NCI-H2196 treated with DMSO at 0.1 percent for 48 hours (cell line): ENCODE measurements at regions not wholly inside any gene's neighbourhood (a gene's known extent, or its start where the extent isn't known, plus 50 kb on each side); places are given as distances from the start of the nearest gene placed in this dataset.
"Not testable (repeated sequence)": the region's sequence is repeated elsewhere in the genome, so short reads cannot be mapped to it uniquely, and the experiment has no call there.

ENCODE experiments used
- DNase-seq: peaks from one replicate; lab custom pipeline; 2025; ENCODE audit not compliant: unreplicated experiment; lab: John Stamatoyannopoulos, UW

DNA sequence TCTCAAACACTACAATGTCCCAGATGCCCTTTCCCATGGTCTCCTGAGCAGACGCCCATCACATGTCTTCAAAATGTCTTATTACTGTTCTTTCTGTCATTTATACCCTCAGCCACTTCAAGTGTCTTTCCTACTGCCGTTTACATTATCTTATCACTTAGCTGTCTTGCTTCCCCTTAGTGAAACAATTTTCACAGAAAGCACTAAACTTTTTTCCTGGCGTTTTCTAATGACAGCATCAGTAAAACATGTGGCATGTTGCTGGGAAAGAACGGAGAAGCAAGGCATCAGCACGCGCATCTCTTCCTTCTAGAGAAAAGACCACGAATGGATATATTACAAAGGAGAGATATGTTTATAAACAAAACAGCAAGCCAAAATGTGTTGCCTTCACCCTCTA is 189.7 kb upstream of the SLIT2 start:
- no peak for DNase-seq

DNA sequence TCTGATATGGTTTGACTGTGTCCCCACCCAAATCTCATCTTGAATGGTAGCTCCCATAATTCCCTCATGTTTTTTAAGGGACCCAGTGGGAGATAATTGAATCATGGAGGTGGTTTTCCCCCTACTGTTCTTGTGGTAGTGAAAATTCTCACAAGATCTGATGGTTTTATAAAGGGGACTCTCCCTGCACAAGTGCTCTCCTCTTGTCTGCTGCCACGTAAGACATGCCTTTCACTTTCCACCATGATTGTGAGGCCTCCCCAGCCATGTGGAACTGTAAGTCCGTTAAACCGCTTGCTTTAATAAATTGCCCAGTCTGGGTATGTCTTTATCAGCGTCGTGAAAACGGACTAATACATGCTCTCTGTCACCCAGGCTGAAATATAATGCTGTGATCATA is 200.9 kb upstream of the SLIT2 start:
- DNase-seq, result no peak

GRCh38 chr4:20049889-20050288 is 201.8 kb upstream of the SLIT2 start:
- no peak for DNase-seq

GRCh38 chr4:20046931-20047677 is 204.6 kb upstream of the SLIT2 start:
- no peak for DNase-seq

DNA sequence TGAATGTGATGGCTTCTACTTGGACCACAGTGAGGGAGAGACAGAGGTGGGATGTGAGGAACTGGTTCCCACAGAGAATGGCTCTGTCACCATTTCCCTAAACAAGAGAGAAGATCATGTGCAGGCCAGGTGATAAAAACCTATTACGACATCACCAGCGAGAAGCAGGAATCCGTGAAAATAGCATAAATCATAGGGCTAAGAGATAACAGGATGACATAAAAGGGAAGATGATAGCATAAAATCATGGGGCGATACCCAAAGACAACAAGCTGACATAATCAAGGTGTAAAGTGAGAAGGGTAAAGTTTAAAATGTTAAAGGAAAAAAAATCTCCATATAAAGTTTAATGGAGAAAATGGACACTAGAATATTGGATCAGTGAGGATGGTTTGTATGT is 205.5 kb upstream of the SLIT2 start:
- no peak for DNase-seq

DNA sequence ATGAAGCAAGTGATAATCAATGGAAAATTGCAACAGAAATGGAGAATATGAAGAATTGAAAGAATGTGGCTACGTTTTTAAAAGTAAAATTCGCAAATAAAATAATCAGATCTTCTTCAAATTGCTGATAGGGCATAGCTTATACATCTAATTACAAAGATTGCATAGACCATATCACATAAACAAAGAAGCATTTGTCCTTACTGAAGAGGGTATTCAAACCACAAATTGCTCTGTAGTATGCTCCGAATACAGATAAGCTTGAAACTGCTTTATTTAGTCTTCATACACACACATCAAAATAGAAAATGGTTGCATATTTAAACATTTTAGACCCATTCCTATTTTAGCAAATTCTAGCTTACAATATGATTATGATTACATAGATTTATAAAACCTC is 206.7 kb upstream of the SLIT2 start:
- DNase-seq, result no peak

DNA sequence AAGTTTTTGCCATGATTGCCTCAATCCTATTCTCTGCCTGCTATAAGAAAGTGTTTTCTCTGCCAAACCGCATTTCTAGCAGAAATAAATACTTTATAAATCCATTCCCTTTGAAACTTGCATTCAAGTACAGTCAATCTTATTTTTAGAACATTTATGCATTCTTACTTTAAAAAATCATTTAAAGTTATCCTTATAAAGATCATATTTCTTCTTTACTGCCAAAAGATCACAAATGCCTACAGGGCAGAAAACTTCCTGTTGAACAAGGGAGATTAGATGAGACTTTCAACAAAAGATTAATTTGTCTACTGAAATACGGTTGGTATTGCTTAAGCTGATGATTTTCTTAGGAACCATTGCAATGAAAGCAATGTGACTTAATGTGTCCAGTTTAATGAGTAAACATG is 207.2 kb upstream of the SLIT2 start:
- no peak for DNase-seq

DNA sequence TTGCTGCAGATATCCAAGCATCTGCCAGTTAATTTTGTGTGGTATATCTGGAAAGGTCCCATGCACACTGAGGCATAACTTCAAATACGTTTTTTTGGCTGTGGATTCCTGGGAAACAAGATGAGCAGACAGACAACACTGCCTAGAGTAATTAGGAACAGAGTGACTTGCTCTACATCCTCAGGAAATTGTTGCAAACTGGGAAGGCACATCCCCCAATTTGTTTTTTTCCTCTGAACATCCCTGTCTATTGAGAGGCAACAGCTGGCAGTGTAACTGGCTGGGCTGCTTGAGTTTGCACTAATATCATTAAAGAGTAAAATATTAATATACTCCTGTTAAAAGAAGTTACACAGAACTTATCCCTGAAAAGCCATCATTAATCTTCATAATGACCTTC is 207.7 kb upstream of the SLIT2 start:
- DNase-seq, result no peak

DNA sequence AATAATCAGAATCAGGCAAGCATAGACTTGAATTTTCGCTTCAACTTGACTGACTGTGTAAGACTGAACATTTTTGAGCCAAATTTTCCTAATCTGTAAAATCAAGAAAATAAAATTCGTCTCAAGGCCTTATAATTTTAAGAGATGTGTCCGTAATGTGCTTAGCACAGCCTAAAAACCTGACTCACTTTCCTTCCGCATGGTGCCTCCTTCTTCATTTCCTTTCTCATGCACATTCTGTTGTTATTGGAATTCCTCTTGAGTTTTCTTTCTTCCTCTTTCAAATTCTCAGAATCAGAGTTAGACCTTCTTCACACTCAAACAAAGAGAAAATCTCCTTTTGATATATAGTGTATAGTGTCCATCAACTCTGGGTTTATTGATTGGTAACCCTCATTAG is 208.9 kb upstream of the SLIT2 start:
- no peak for DNase-seq

GRCh38 chr4:20041839-20042407 is 209.8 kb upstream of the SLIT2 start:
- no peak for DNase-seq

- no peak for DNase-seq
These were observed 214.0 kb upstream of the SLIT2 start for GRCh38 chr4:20037745-20038144.

DNA sequence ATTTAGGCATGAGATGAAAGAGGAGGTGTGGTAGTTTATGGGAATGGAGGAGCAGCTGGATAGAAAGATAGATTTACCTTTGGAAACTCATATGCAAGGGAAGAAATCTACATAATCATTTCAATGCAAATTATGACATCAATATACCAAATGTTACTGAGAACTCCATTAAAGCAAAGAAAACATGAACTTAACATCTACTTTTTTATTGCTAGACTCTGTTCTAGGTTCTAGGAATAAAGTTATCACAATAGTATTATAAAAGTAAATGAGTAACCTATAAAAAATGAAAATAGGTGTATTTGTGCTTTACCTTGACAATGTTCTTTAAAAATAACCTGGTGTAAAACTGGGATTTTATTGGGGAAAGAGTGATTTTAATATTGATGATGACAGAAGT is 221.6 kb upstream of the SLIT2 start:
- DNase-seq, result no peak

DNA sequence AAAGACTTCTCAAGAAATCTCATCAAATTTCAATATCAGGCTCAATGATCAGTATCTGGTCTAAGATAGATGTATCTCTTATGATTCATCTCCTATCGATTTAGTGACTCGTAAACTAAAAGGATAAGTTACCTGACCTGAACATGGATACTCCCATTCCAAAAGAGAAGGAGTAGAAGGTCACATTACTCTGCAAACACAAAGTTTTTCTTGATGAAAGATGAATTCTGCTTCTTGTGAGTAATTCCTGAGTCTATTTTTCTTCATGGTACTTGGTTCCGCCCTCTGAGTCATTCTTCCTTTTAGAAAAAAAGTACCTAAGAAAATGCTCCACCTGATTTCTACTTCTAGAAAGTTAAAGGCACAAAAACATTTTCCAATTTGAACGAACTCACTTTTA is 223.1 kb upstream of the SLIT2 start:
- DNase-seq, result no peak

GRCh38 chr4:20026456-20026855 is 225.2 kb upstream of the SLIT2 start:
- DNase-seq, result no peak

- DNase-seq, result no peak
These were observed 229.2 kb upstream of the SLIT2 start for GRCh38 chr4:20022471-20022870.

- DNase-seq, result no peak
These were observed 231.6 kb upstream of the SLIT2 start for GRCh38 chr4:20020056-20020455.

DNA sequence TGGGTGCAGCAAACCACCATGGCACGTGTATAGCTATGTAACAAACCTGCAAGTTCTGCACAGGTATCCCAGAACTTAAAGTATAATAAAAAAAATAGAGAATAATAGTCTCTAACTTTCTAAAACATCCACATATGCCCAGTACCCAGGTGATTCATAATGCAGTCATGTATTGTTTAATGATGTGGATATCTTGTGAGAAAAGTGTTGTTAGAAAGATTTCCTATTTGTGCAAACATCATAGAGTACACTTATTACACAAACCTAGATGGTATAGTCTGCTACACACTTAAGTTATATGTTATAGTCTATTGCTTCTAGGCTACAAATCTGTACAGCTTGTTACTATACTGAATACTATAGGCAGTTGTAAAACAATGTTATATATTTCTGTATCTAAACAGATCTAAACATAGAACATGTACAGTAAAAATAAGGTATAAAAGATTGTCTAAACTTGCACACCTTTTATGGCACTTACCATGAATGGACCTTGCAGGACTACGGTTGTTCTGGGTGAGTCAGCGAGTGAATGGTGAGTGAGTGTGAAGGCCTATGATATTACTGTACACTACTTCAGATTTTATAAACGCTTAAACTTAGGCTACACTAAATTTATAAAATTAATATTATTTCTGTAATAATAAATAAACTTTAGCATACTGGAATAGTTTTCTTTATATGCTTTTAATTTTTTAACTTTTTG is 232.2 kb upstream of the SLIT2 start:
- DNase-seq, result no peak

GRCh38 chr4:20017777-20018115 is 234.0 kb upstream of the SLIT2 start:
- no peak for DNase-seq

DNA sequence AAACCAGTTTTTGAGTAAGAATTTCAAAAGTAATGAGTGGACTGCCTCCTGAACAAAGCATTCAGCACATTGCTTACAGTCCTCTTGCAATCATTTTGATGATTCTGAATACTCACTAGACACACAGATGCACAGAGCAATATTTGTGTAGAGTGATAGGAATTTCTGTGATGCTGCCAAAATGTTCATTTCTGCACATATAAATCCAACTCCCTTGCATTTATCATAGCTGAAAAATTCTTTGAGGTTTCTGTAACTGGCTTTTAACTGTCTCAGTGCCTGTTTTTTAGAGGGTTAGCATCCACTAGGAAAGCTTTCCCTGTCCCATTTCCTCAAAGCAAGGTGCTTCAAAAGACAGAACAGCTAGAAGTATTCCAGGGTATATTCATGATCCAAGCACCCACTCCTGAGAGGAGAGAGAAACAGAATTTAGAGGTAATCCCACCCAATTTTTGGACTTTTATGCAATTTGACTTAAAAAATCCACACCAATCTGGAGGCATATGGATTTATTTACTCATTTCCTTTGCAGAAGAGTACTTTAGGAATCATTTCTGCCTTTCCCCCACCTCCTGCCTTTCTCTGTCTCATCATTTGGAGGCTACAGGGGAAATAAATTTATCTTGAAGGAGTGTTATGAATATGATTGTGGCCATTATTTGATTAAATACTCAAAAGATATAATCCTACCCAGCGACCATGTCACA is 234.5 kb upstream of the SLIT2 start:
- DNase-seq, result no peak

DNA sequence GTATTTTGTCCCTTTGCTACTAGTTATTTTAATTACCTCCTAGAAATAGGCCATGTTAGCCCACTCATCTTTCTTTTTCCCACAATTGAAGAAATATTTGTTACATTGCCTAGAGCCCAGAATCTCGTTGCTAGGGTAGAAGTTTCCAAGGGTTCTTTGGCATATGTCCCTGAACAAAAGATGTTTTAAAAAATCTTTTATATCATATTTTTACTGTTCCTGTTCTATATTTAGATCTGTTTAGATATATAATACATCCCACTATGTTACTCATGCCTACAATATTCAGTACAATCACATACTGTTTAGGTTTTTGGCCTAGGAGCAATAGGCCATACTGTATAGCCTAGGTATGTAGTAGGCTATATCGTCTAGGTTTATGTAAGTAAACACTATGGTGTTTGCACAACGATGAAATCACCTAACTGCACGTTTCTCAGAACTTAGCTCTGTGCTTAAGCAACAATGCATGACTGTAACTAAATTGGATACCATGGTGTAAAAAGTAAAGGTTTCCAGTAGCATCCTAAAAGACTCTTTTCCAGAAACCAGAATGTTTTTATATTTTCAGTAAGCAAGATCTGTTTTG is 236.0 kb upstream of the SLIT2 start:
- DNase-seq, result no peak

- DNase-seq, result not testable (repeated sequence)
These were observed 247.7 kb upstream of the SLIT2 start for GRCh38 chr4:20003836-20004558.
